Stimulated activated CD8-positive, alpha-beta memory T cell treated with anti-CD3 and anti-CD28 coated beads, Interleukin-7, amount 100 ng/mL, for 1 hour (primary cell): ENCODE measurements at regions not wholly inside any gene's neighbourhood (a gene's known extent, or its start where the extent isn't known, plus 50 kb on each side); places are given as distances from the start of the nearest gene placed in this dataset.

Experiments
- DNase-seq, 2 donors: peaks; one replicate each; pipeline ENCODE4 v3.0.0-alpha.2; 2020; ENCODE audit warnings: low read depth in 2 of 2

- DNase-seq, result no peak
These were observed 100.6 kb downstream of the ENGASE start for GRCh38 chr17:79174905-79175856.

GRCh38 chr17:79174193-79174765 lies 99.7 kb downstream of the ENGASE start:
- no peak for DNase-seq

- DNase-seq, result no peak
These were observed 96.6 kb downstream of the ENGASE start for GRCh38 chr17:79171188-79171587.

- no peak for DNase-seq
These were observed 95.2 kb downstream of the ENGASE start for GRCh38 chr17:79169861-79170260.

GRCh38 chr17:79169366-79169765 lies 94.7 kb downstream of the ENGASE start:
- no peak for DNase-seq

- no peak for DNase-seq
These were observed 93.9 kb downstream of the ENGASE start for GRCh38 chr17:79168486-79169055.

- DNase-seq, result no peak
These were observed 92.9 kb downstream of the ENGASE start for GRCh38 chr17:79167486-79167885.

GRCh38 chr17:79165756-79166473 lies 91.3 kb downstream of the ENGASE start:
- no peak for DNase-seq

GRCh38 chr17:79164913-79165695 lies 90.5 kb downstream of the ENGASE start:
- no peak for DNase-seq

- no peak for DNase-seq
These were observed 89.8 kb downstream of the ENGASE start for GRCh38 chr17:79164408-79164807.

GRCh38 chr17:79163071-79163470 lies 88.4 kb downstream of the ENGASE start:
- no peak for DNase-seq

- DNase-seq, result no peak
These were observed 87.7 kb downstream of the ENGASE start for GRCh38 chr17:79162012-79162963.

- no peak for DNase-seq
These were observed 86.5 kb downstream of the ENGASE start for GRCh38 chr17:79160980-79161636.

- DNase-seq, result no peak
These were observed 85.3 kb downstream of the ENGASE start for GRCh38 chr17:79159926-79160325.

GRCh38 chr17:79159471-79159870 lies 84.8 kb downstream of the ENGASE start:
- DNase-seq, result no peak

- DNase-seq, result no peak
These were observed 82.0 kb downstream of the ENGASE start for GRCh38 chr17:79156463-79157095.

- DNase-seq, result no peak
These were observed 81.1 kb downstream of the ENGASE start for GRCh38 chr17:79155701-79156100.

- DNase-seq, result no peak
These were observed 80.4 kb downstream of the ENGASE start for GRCh38 chr17:79154951-79155585.

- DNase-seq, result no peak
These were observed 79.8 kb downstream of the ENGASE start for GRCh38 chr17:79154446-79154845.
